Peyer's patch (tissue), 4 donors: ENCODE measurements at regions not wholly inside any gene's neighbourhood (a gene's known extent, or its start where the extent isn't known, plus 50 kb on each side); places are given as distances from the start of the nearest gene placed in this dataset.

Experiments
- DNase-seq, 3 donors: peaks; one replicate each; pipeline ENCODE4 v3.0.0-alpha.2; 2017 to 2019
- H3K27ac ChIP-seq, 4 donors: fragments of 200-600 bp; sonication (generic); one replicate each; pipeline ENCODE4 v1.5.1; 2016 to 2019
- H3K27me3 ChIP-seq, 2 donors: fragments of 200-600 bp; sonication (generic); one replicate each; pipeline ENCODE4 v1.5.1; 2019
- H3K36me3 ChIP-seq, 3 donors: fragments of 200-600 bp; sonication (generic); one replicate each; pipeline ENCODE4 v1.5.1; 2016 to 2019
- H3K4me1 ChIP-seq, 4 donors: fragments of 200-600 bp; sonication (generic); one replicate each; pipeline ENCODE4 v1.5.1; 2016 to 2019
- H3K4me3 ChIP-seq, 4 donors: fragments of 200-600 bp; sonication (generic); 1 replicate in 3 of 4; 2 replicates in 1 of 4; pipeline ENCODE4 v1.5.1; 2016 to 2019; ENCODE audit warnings: mild to moderate bottlenecking in 1 of 4
- H3K9me3 ChIP-seq, 4 donors: fragments of 200-600 bp; sonication (generic); one replicate each; pipeline ENCODE4 v1.5.1; 2016 to 2019; ENCODE audit warnings: mild to moderate bottlenecking in 1 of 4
- CTCF ChIP-seq, 6 experiments: fragments of 450-650 bp in 4 of 6; fragments of 200-600 bp in 2 of 6; sonication (generic) in 1 of 6; IDR thresholded peaks; one replicate each; pipeline ENCODE4 v1.5.1; 2017 to 2019; ENCODE audit warnings: antibody characterized with exemption in 6 of 6, mild to moderate bottlenecking in 3 of 6, moderate library complexity in 1 of 6
- POLR2A ChIP-seq, 2 donors: fragments of 450-650 bp; IDR thresholded peaks; one replicate each; pipeline ENCODE4 v1.5.1; 2017; ENCODE audit warnings: antibody characterized with exemption in 2 of 2, mild to moderate bottlenecking in 2 of 2, moderate library complexity in 2 of 2

- no peaks in the 10 kb centered on the region for H3K27me3 ChIP-seq
- no peak overlapping the region for H3K4me3 ChIP-seq
- no peak overlapping the region for H3K27ac ChIP-seq
- no peaks in the 10 kb centered on the region for H3K4me1 ChIP-seq
- H3K36me3 ChIP-seq = no peaks in the 10 kb centered on the region
- TF ChIP-seq POLR2A (IDR thresholded peaks at IDR 0.05) (no peak), CTCF (IDR thresholded peaks at IDR 0.05) (no peak)
- DNase-seq = no peak
- no peaks in the 10 kb centered on the region for H3K9me3 ChIP-seq
Measured at GRCh38 chr12:33560653-33561208, 121.1 kb upstream of the SYT10 start.

- DNase-seq = no peak
- no peak overlapping the region for H3K4me3 ChIP-seq
- H3K9me3 ChIP-seq = no peaks in the 10 kb centered on the region
- H3K27ac ChIP-seq = no peak overlapping the region
- H3K4me1 ChIP-seq = no peaks in the 10 kb centered on the region
- no peak for TF ChIP-seq POLR2A (IDR thresholded peaks at IDR 0.05)
- TF ChIP-seq CTCF (IDR thresholded peaks at IDR 0.05) = no peak
- H3K27me3 ChIP-seq = no peaks in the 10 kb centered on the region
- H3K36me3 ChIP-seq = no peaks in the 10 kb centered on the region
Measured at GRCh38 chr12:33562401-33562800, 122.8 kb upstream of the SYT10 start.

DNA sequence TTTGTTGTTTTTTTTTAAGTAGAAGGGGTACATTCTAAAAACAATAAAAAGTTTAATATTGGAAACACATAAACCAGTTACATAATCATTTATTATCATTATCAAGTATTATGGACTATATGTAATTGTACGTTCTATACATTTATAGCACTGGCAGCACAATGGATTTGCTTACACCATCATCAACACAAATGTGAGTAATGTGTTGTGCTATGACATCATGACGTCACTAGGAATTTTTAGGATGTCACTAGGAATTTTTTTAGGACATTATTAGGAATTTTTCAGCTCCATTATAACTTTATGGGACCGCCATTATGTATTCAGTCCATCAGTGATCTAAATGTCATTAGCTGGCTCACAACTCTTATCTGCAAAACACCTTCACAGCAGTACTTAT lies 126.8 kb upstream of the SYT10 start:
- no peak for TF ChIP-seq CTCF (IDR thresholded peaks at IDR 0.05)
- TF ChIP-seq POLR2A (IDR thresholded peaks at IDR 0.05) = no peak

GRCh38 chr12:33575346-33575745 lies 135.7 kb upstream of the SYT10 start:
- no peaks in the 10 kb centered on the region for H3K27me3 ChIP-seq
- H3K4me1 ChIP-seq = no peaks in the 10 kb centered on the region
- TF ChIP-seq CTCF (IDR thresholded peaks at IDR 0.05) (peak in 1 of 6 experiments; percentile 5), POLR2A (IDR thresholded peaks at IDR 0.05) (no peak)
- no peak overlapping the region for H3K4me3 ChIP-seq
- H3K36me3 ChIP-seq = no peaks in the 10 kb centered on the region
- no peak for DNase-seq
- H3K27ac ChIP-seq = no peak overlapping the region
- H3K9me3 ChIP-seq = no peaks in the 10 kb centered on the region

More for the DNA sequence above, 126.8 kb upstream of the SYT10 start:
- no peaks in the 10 kb centered on the region for H3K9me3 ChIP-seq
- no peaks in the 10 kb centered on the region for H3K36me3 ChIP-seq
- H3K4me1 ChIP-seq = no peaks in the 10 kb centered on the region
- no peak for DNase-seq
- no peaks in the 10 kb centered on the region for H3K27me3 ChIP-seq
- no peak overlapping the region for H3K4me3 ChIP-seq
- no peak overlapping the region for H3K27ac ChIP-seq

- no peaks in the 10 kb centered on the region for H3K36me3 ChIP-seq
- TF ChIP-seq POLR2A (IDR thresholded peaks at IDR 0.05) (no peak), CTCF (IDR thresholded peaks at IDR 0.05) (no peak)
- no peak overlapping the region for H3K4me3 ChIP-seq
- H3K9me3 ChIP-seq = no peaks in the 10 kb centered on the region
- no peak overlapping the region for H3K27ac ChIP-seq
- H3K27me3 ChIP-seq = no peaks in the 10 kb centered on the region
- no peak for DNase-seq
- H3K4me1 ChIP-seq = no peaks in the 10 kb centered on the region
Measured at GRCh38 chr12:33581613-33582122, 142.0 kb upstream of the SYT10 start.

DNA sequence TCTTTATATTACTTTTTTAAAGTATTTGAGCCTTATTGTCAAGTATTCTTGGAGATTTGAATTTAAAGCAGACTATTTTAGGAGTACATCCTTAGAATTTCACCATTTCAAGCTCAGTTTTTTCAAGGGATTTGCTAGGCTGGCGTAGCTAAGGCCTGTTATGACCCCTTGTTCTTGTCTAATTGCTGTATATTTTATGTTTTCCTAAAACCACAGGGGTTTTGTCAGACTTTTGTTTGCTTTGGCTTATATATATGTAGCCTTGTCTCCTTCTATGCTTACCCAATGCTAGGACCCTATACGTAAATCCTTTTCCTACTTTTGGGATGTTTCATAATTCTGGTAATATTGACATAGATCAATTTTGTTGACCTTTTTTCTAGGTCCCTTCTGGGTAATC lies 147.0 kb upstream of the SYT10 start:
- DNase-seq = no peak
- H3K27ac ChIP-seq = no peak overlapping the region
- H3K27me3 ChIP-seq = no peaks in the 10 kb centered on the region
- no peaks in the 10 kb centered on the region for H3K4me1 ChIP-seq
- H3K4me3 ChIP-seq = no peak overlapping the region
- no peaks in the 10 kb centered on the region for H3K36me3 ChIP-seq
- H3K9me3 ChIP-seq = no peaks in the 10 kb centered on the region
- TF ChIP-seq CTCF (IDR thresholded peaks at IDR 0.05) (no peak), POLR2A (IDR thresholded peaks at IDR 0.05) (no peak)
